HS-5 (cell line): ENCODE measurements at regions not wholly inside any gene's neighbourhood (a gene's known extent, or its start where the extent isn't known, plus 50 kb on each side); places are given as distances from the start of the nearest gene placed in this dataset.

ENCODE experiments used
- DNase-seq: peaks from one replicate; pipeline ENCODE4 v3.0.0-alpha.2; 2012; ENCODE audit warnings: low read depth

- no peak for DNase-seq
Measured at GRCh38 chr13:50577806-50578205, 265.7 kb downstream of the DLEU7 start.

- no peak for DNase-seq
Measured at GRCh38 chr13:50580684-50581305, 262.7 kb downstream of the DLEU7 start.

DNA sequence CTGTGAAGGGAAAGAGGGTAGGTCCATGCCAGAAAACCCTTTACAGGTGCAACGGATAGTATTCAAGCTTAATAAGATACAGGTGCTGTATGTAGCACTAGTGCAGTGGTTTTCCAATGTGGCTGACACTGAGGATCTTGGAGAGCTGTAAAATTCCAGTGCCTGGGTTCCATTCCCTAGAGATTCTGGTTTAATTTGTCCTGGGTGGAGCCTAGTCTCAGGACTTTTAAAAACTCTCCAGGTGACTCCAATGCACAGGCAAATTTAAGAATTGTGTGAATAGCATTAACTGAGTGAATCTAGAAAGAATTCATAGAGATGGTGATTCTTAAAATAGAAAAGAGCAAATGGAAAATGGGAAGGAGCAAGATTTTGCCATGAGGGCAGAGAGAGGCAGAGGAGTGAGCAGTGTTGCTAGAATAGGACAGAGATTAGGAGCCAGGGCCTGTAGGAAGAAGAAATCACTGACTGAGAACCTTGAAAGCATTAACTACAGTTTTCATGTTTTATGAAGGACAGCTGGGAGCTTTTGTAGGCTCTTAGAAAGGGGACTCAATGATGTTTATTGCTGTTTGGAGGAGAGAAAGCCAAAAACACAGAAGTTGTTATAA lies 261.8 kb downstream of the DLEU7 start:
- DNase-seq = no peak

DNA sequence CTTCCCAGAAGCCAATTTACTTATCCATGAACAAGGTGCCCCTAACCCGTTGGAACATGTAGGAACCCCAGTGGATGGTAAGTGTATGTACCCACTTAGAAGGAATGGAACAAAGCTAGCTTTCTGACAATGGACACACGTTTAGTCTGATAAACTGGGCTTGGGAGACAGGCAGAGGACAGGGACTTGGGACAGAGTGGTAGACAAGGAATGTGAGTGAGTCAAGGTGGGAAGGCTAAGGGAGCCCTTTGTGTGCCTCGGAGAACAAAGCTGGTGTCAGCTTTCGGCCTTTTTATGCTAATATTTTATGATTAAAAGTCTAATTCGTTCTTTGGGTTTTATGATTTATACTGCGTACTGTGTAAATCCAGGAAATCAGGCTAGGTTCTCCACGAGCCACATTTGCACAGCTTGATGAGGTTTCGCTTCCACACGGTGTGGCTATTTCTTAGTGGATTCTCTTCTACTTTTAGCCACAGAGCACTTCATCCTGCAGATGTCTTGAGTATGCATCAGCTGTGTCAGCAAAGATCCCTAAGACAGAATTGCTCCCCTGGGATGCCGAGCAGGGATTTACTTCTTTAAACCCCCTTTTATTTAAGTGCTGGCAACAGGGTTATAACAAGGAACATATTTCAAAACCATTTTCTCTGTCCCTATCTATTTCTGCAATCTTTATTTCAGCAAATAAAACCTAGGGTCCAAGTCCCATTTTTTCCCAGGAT lies 258.5 kb downstream of the DLEU7 start:
- no peak for DNase-seq

GRCh38 chr13:50585674-50586413 lies 257.6 kb downstream of the DLEU7 start:
- DNase-seq = no peak

- DNase-seq = no peak
Measured at GRCh38 chr13:50586414-50587083, 256.9 kb downstream of the DLEU7 start.

DNA sequence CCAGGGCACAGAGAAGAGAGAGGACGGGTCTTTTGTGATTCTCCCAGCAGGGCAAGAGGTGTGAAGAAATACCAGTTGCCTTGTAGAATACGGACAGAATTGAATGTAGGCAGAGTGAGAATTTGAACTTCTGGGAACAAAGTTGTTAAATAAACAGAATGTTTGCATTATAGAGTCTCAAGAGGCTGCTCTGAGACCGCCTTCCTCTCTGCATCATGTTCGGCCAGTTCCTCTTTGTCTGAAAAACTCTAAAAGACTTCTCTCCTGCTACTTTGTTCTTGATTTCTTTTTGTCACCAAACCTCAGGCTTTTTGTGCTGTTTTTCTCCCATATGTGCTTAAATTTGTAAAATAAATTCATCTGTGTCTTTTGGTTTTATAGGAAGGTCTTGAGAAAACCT lies 256.4 kb downstream of the DLEU7 start:
- DNase-seq = no peak

DNA sequence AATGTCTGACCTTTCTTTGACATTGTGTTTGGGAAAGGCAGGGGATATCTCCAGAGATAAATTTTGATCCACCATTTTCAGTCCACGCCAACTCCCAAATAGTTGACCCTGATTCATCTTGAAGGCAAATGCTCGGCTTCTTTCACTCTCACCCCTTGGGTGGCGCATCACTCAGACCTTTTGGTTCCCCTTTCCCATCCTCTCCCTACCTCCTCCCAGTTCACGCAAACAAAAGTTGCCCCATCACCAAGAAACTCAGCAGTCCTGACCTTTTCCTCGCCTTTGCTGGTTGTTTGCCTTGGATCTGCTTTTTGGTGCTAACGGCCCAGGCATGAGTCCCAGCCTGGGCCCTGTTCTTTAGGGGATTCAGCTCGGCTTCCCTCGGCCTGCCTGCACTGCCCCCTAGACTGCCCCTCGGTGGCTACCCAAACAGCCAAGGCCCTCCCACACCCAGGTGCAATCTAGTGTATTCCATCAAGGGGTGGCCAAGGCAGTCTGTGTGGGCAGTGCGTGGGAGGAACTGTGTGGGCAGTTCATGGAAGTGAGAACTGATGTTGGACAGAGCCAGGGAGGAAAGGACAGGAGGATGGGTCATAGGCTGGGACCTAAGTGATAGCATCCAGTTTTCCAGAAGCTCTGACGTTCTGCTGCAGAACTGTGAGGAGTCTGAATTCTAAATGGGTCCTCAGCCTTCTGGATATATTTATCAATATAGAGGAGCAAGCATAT lies 255.7 kb downstream of the DLEU7 start:
- no peak for DNase-seq

- DNase-seq = no peak
Measured at GRCh38 chr13:50588491-50589130, 254.9 kb downstream of the DLEU7 start.

GRCh38 chr13:50589139-50589538 lies 254.4 kb downstream of the DLEU7 start:
- DNase-seq = peak; percentile 36

DNA sequence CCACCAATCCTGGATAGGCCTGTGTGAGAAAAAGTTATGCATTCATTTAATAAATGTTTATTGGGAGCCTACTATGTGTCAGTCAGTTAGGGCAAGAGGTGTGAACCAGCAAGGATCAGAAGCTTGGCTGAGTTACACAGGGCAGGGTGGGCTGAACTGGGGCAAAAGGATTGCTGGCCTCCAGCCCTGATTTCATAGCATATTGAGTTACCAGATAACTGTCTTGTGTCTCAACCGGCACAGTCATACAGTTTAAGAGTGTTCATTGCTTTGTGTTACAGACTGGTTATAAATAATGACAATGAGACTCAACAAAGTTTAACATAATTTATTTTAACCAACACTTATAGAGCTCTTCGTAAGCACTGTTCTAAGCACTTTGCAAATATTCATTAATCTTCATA lies 253.8 kb downstream of the DLEU7 start:
- peak; percentile 59 for DNase-seq

DNA sequence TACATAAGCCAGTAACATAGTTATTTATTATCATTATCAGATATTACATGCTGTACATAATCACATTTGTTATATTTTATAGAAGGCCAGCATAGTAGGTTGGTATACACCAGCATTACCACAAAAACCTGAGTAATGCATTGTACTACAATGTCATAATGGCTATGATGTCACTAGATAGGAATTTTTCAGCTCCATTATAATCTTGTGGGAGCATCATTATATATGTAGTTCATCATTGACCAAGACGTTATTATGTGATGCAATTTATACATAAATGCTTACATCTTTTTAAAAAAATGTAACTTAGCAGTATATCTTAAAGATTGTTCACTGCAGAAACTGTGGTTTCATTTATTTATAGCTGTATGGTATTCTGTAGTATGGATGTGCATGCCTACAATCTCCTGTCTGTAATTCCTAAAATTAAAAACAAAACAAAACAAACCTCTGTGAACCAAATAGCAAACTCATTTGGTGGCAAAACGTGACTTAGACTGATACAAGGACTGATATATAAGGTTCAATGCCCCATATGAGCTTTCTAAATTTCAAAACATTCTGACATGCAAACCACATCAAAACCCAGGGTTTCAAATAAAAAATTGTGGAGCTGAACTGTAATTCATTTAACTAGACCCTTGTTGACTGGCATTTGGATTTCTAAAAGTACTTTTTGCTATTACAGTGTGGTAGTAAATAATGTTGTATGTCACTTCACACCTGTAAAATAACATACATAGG lies 250.9 kb downstream of the DLEU7 start:
- DNase-seq = peak; percentile 56

GRCh38 chr13:50593207-50593606 lies 250.3 kb downstream of the DLEU7 start:
- no peak for DNase-seq

- no peak for DNase-seq
Measured at GRCh38 chr13:50594276-50595051, 249.0 kb downstream of the DLEU7 start.

DNA sequence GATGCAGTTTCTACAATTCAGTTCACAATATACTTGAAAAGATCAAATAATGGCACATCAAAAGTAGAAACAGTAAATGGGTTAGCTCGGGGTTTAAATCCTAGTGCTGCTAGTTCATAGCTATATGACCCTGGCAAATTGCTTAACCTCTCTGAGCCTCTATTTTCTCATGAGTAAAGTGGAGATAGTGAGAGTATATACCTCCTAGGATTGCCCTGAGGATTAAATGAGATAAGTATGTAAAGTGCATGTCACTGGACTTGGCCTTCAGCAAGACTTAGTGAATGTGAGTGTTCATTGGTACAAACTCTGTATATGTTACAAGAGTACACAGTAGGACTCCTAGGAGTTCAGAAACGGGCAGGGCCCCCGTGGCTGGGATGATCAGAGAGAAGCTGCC lies 248.3 kb downstream of the DLEU7 start:
- no peak for DNase-seq

DNA sequence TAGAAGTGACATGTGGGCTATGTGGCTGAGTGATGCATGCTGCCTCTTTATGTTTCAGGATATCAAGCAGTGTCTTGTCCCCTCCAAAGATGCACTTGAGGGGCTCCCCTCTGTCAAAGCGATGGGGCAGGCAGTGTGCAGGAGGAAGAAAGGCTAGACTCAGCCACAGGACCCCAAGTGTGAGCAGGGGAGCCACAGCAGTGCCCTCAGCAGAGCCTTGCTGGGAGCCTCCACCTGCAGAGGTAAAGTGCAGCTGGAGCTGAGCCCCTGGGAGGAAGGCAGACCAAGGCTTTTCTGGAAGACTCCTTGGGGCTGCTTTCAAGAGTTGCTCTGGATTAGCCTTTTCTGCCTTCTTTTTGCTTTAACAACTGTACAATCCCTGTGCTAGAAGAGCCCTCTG lies 247.3 kb downstream of the DLEU7 start:
- no peak for DNase-seq

DNA sequence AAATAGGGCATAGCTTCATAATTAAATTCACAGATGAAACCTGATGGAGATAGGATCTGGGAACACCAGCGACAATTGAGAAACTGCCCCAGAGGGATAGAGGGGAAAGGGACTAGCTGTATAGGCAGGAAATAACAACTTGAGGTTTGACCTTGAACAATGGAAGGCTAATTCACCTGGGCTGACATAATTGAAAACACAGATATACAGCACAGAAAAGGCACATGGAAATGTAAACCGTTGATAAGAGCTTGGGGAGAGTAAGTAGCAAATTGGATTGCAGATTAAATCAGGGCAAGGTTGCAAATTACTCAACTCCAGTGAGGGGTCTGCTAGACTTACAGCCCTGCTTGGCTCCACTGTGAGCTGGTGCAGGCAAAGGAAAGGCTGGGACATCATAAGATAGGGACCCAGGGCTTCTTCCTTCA lies 246.7 kb downstream of the DLEU7 start:
- DNase-seq = no peak

- DNase-seq = no peak
Measured at GRCh38 chr13:50598338-50598737, 245.2 kb downstream of the DLEU7 start.

DNA sequence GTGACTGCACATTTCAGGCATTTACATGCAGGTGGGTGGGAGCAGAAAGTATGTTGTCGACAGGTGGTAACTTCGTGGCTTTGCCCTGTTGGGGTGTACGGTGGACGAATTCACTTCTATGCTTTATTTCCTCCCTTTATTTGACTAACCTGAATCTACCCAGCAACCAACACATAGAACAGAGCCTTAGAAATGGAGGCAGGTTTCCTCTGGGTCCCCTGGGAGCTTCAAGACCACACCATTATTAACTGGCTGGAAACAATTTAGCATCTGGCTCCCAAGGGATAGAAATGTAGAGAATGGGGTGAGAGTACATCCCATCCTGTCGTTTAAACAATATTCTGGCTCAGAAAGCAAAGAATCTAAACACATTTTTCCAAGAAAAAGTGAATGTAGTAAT lies 244.4 kb downstream of the DLEU7 start:
- DNase-seq = no peak

DNA sequence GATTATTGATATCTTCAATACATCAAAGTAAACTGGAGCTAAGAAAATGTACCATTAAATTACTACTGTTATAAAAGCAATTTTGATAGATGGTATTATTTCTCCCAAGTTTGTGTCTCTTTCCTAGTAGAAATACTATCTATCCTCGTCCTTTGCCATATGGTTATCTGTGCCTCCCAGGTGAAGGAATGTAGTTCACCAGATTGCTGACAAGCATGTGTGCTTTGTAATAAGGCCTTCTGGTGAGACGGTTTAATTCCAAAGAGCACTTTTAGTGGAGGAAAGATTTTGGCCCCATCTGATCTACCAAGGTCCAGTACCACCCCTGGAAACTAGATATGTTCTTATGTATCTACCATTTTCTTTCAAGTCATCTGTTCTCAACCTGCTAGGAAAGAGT lies 243.6 kb downstream of the DLEU7 start:
- DNase-seq = no peak
